ENCODE measurements at regions not wholly inside any gene's neighbourhood (a gene's known extent, or its start where the extent isn't known, plus 50 kb on each side); places are given as distances from the start of the nearest gene placed in this dataset.
A peak's percentile ranks its signal among the peaks of the same experiment; 100 is the strongest.

GRCh38 chr1:231094421-231094820, 54.4 kb upstream of the FAM89A start:
- Histone ChIP-seq H3K36me3 (ENCODE audit: control insufficient read depth in 2 of 2, insufficient read depth in 2 of 2, low read length in 1 of 2) (no peaks in the 10 kb centered on the region), H3K9me3 (ENCODE audit: control insufficient read depth in 2 of 2, insufficient read depth in 1 of 2, low read length in 1 of 2) (no peaks in the 10 kb centered on the region), H3K4me3 (ENCODE audit: low read length in 2 of 2) (no peak overlapping the region), H3K4me1 (ENCODE audit: control insufficient read depth in 2 of 2, insufficient read depth in 2 of 2, low read length in 2 of 2) (no peaks in the 10 kb centered on the region), H3K27ac (ENCODE audit: low read depth in 1 of 2, low read length in 1 of 2) (no peak overlapping the region), H3K27me3 (ENCODE audit: control insufficient read depth in 2 of 2, insufficient read depth in 1 of 2, low read length in 1 of 2) (no peaks in the 10 kb centered on the region)
- WGBS = 94% methylated on average over 3 of the region's 3 CpGs
- DNase-seq (ENCODE audit: low read depth in 6 of 9, low spot score in 9 of 9) = no peak

GRCh38 chr1:231093156-231093922, 53.3 kb upstream of the FAM89A start:
- Histone ChIP-seq H3K36me3 (ENCODE audit: control insufficient read depth in 2 of 2, insufficient read depth in 2 of 2, low read length in 1 of 2) (no peaks in the 10 kb centered on the region), H3K27ac (ENCODE audit: low read depth in 1 of 2, low read length in 1 of 2) (no peak overlapping the region), H3K4me3 (ENCODE audit: low read length in 2 of 2) (no peak overlapping the region), H3K9me3 (ENCODE audit: control insufficient read depth in 2 of 2, insufficient read depth in 1 of 2, low read length in 1 of 2) (no peaks in the 10 kb centered on the region), H3K27me3 (ENCODE audit: control insufficient read depth in 2 of 2, insufficient read depth in 1 of 2, low read length in 1 of 2) (no peaks in the 10 kb centered on the region), H3K4me1 (ENCODE audit: control insufficient read depth in 2 of 2, insufficient read depth in 2 of 2, low read length in 2 of 2) (no peaks in the 10 kb centered on the region)
- 56% methylated on average over 13 of the region's 13 CpGs for WGBS
- DNase-seq (ENCODE audit: low read depth in 6 of 9, low spot score in 9 of 9) = no peak

- DNase-seq (ENCODE audit: low read depth in 6 of 9, low spot score in 9 of 9) = no peak
- Histone ChIP-seq H3K9me3 (ENCODE audit: control insufficient read depth in 2 of 2, insufficient read depth in 1 of 2, low read length in 1 of 2) (no peaks in the 10 kb centered on the region), H3K4me3 (ENCODE audit: low read length in 2 of 2) (no peak overlapping the region), H3K27me3 (ENCODE audit: control insufficient read depth in 2 of 2, insufficient read depth in 1 of 2, low read length in 1 of 2) (no peaks in the 10 kb centered on the region), H3K36me3 (ENCODE audit: control insufficient read depth in 2 of 2, insufficient read depth in 2 of 2, low read length in 1 of 2) (no peaks in the 10 kb centered on the region), H3K27ac (ENCODE audit: low read depth in 1 of 2, low read length in 1 of 2) (no peak overlapping the region), H3K4me1 (ENCODE audit: control insufficient read depth in 2 of 2, insufficient read depth in 2 of 2, low read length in 2 of 2) (no peaks in the 10 kb centered on the region)
- 83% methylated on average over 5 of the region's 5 CpGs for WGBS
Measured at GRCh38 chr1:231092380-231092779, 52.3 kb upstream of the FAM89A start.

GRCh38 chr1:231091831-231092301, 51.8 kb upstream of the FAM89A start:
- WGBS = 69% methylated on average over 13 of the region's 13 CpGs
- no peaks in the 10 kb centered on the region for H3K27me3 ChIP-seq (ENCODE audit: control insufficient read depth in 2 of 2, insufficient read depth in 1 of 2, low read length in 1 of 2)
- no peaks in the 10 kb centered on the region for H3K9me3 ChIP-seq (ENCODE audit: control insufficient read depth in 2 of 2, insufficient read depth in 1 of 2, low read length in 1 of 2)
- no peaks in the 10 kb centered on the region for H3K36me3 ChIP-seq (ENCODE audit: control insufficient read depth in 2 of 2, insufficient read depth in 2 of 2, low read length in 1 of 2)
- H3K27ac ChIP-seq (ENCODE audit: low read depth in 1 of 2, low read length in 1 of 2) = no peak overlapping the region
- peak in 6 of 9 donors; percentile 6 to 36 (median 24) for DNase-seq (ENCODE audit: low read depth in 6 of 9, low spot score in 9 of 9)
- H3K4me1 ChIP-seq (ENCODE audit: control insufficient read depth in 2 of 2, insufficient read depth in 2 of 2, low read length in 2 of 2) = no peaks in the 10 kb centered on the region
- no peak overlapping the region for H3K4me3 ChIP-seq (ENCODE audit: low read length in 2 of 2)

- H3K27me3 ChIP-seq (ENCODE audit: control insufficient read depth in 2 of 2, insufficient read depth in 1 of 2, low read length in 1 of 2) = no peaks in the 10 kb centered on the region
- no peaks in the 10 kb centered on the region for H3K9me3 ChIP-seq (ENCODE audit: control insufficient read depth in 2 of 2, insufficient read depth in 1 of 2, low read length in 1 of 2)
- 91% methylated on average over 6 of the region's 6 CpGs for WGBS
- no peak overlapping the region for H3K4me3 ChIP-seq (ENCODE audit: low read length in 2 of 2)
- H3K4me1 ChIP-seq (ENCODE audit: control insufficient read depth in 2 of 2, insufficient read depth in 2 of 2, low read length in 2 of 2) = no peaks in the 10 kb centered on the region
- DNase-seq (ENCODE audit: low read depth in 6 of 9, low spot score in 9 of 9) = no peak
- H3K27ac ChIP-seq (ENCODE audit: low read depth in 1 of 2, low read length in 1 of 2) = no peak overlapping the region
- H3K36me3 ChIP-seq (ENCODE audit: control insufficient read depth in 2 of 2, insufficient read depth in 2 of 2, low read length in 1 of 2) = no peaks in the 10 kb centered on the region
Measured at GRCh38 chr1:231091415-231091814, 51.4 kb upstream of the FAM89A start.
